Neural cell (in vitro differentiated cells): ENCODE measurements at regions not wholly inside any gene's neighbourhood (a gene's known extent, or its start where the extent isn't known, plus 50 kb on each side); places are given as distances from the start of the nearest gene placed in this dataset.

Experiments
- H2AFZ ChIP-seq: fragments of 200-600, 300-800 bp; sonication (generic), shearing (Covaris generic); 2 replicates; pipeline ENCODE4 v1.6.0; 2014; ENCODE audit warnings: low read depth, mild to moderate bottlenecking, antibody characterized with exemption, low read length, moderate library complexity
- H3F3A ChIP-seq: fragments of 200-600 bp; shearing (Covaris generic); 2 replicates; pipeline ENCODE4 v1.6.1; 2016; ENCODE audit warnings: mild to moderate bottlenecking, moderate library complexity, mixed read lengths, antibody characterized with exemption, low read length; ENCODE audit not compliant: insufficient read depth, poor library complexity, severe bottlenecking
- H3K27ac ChIP-seq: fragments of 200-600, 300-800 bp; sonication (generic), shearing (Covaris generic); 2 replicates; pipeline ENCODE4 v1.5.1; 2014; ENCODE audit warnings: mild to moderate bottlenecking, low read length, moderate library complexity
- H3K27me3 ChIP-seq: fragments of 300-800, 200-600 bp; sonication (generic), shearing (Covaris generic); 2 replicates; pipeline ENCODE4 v1.6.0; 2014; ENCODE audit warnings: mild to moderate bottlenecking, low read depth, low read length, moderate library complexity; ENCODE audit not compliant: insufficient read depth
- H3K36me3 ChIP-seq: fragments of 300-800, 200-600 bp; sonication (generic), shearing (Covaris generic); 2 replicates; pipeline ENCODE4 v1.5.1; 2014; ENCODE audit warnings: mild to moderate bottlenecking, antibody characterized with exemption, low read length, moderate library complexity; ENCODE audit not compliant: insufficient read depth
- H3K4me2 ChIP-seq: fragments of 300-800, 200-600 bp; sonication (generic), shearing (Covaris generic); 2 replicates; pipeline ENCODE4 v1.6.0; 2014; ENCODE audit warnings: mild to moderate bottlenecking, low read length
- H3K4me3 ChIP-seq: fragments of 300-800, 200-600 bp; sonication (generic), shearing (Covaris generic); 2 replicates; pipeline ENCODE4 v1.5.1; 2014; ENCODE audit warnings: mild to moderate bottlenecking, low read length, moderate library complexity
- H3K79me2 ChIP-seq: fragments of 200-600 bp; shearing (Covaris generic); replicated peaks from 2 replicates; pipeline ENCODE4 v1.6.0; 2014; ENCODE audit warnings: mild to moderate bottlenecking, low read length, moderate library complexity; ENCODE audit not compliant: insufficient read depth
- H3K9ac ChIP-seq: fragments of 300-800, 200-600 bp; sonication (generic), shearing (Covaris generic); 2 replicates; pipeline ENCODE4 v1.6.1; 2016; ENCODE audit warnings: mild to moderate bottlenecking, low read length, mixed read lengths
- H3K9me2 ChIP-seq: fragments of 200-600 bp; shearing (Covaris generic); 2 replicates; pipeline ENCODE4 v1.6.1; 2016; ENCODE audit warnings: mild to moderate bottlenecking, low read length, mixed read lengths; ENCODE audit not compliant: insufficient read depth
- H3K9me3 ChIP-seq: fragments of 200-600, 300-800 bp; sonication (generic), shearing (Covaris generic); 2 replicates; pipeline ENCODE4 v1.6.1; 2016; ENCODE audit warnings: mild to moderate bottlenecking, mixed run types, low read length, moderate library complexity, mixed read lengths
- H4K20me1 ChIP-seq: fragments of 200-600 bp; shearing (Covaris generic); 2 replicates; pipeline ENCODE4 v1.6.1; 2016; ENCODE audit warnings: mild to moderate bottlenecking, mixed run types; ENCODE audit not compliant: insufficient read depth
- CTCF ChIP-seq: fragments of 450-650 bp; IDR thresholded peaks from 2 replicates; pipeline ENCODE4 v1.5.1; 2014; ENCODE audit warnings: antibody characterized with exemption, mild to moderate bottlenecking, moderate library complexity; ENCODE audit not compliant: poor library complexity, severe bottlenecking
- EP300 ChIP-seq: fragments of 450-650 bp; conservative IDR thresholded peaks from 2 replicates; pipeline ENCODE4 v1.6.1; 2014; ENCODE audit warnings: antibody characterized with exemption, mild to moderate bottlenecking, moderate library complexity; ENCODE audit not compliant: poor library complexity, severe bottlenecking
- EZH2 ChIP-seq: fragments of 200-600, 300-800 bp; shearing (Covaris generic), sonication (generic); IDR thresholded peaks from 2 replicates; pipeline ENCODE4 v1.6.1; 2014; ENCODE audit warnings: antibody characterized with exemption, low read length, borderline replicate concordance, mild to moderate bottlenecking; ENCODE audit not compliant: insufficient read depth, poor library complexity, severe bottlenecking
- MXI1 ChIP-seq: fragments of 450-650 bp; conservative IDR thresholded peaks from 2 replicates; pipeline ENCODE4 v1.6.1; 2014; ENCODE audit warnings: antibody characterized with exemption, mild to moderate bottlenecking; ENCODE audit not compliant: poor library complexity, severe bottlenecking
- POLR2AphosphoS5 ChIP-seq: IDR thresholded peaks from 2 replicates; pipeline ENCODE4 v1.6.1; 2012
- RAD21 ChIP-seq: fragments of 450-650 bp; conservative IDR thresholded peaks from 2 replicates; pipeline ENCODE4 v1.6.1; 2014; ENCODE audit warnings: antibody characterized with exemption, mild to moderate bottlenecking, moderate library complexity
- REST ChIP-seq: IDR thresholded peaks from 2 replicates; pipeline ENCODE4 v1.6.1; 2012; ENCODE audit warnings: borderline replicate concordance
- SMC3 ChIP-seq: fragments of 450-650 bp; conservative IDR thresholded peaks from 2 replicates; pipeline ENCODE4 v1.6.1; 2014; ENCODE audit warnings: antibody characterized with exemption, mild to moderate bottlenecking, moderate library complexity; ENCODE audit not compliant: poor library complexity
- TAF1 ChIP-seq: IDR thresholded peaks from 2 replicates; pipeline ENCODE4 v1.6.1; 2012; ENCODE audit warnings: low read depth

- H3F3A ChIP-seq: no peaks in the 10 kb centered on the region
- no peak overlapping the region for H3K4me2 ChIP-seq
- no peaks in the 10 kb centered on the region for H3K79me2 ChIP-seq
- no peaks in the 10 kb centered on the region for H4K20me1 ChIP-seq
- H3K9me2 ChIP-seq: no peaks in the 10 kb centered on the region
- TF ChIP-seq SMC3 (no peak), EP300 (no peak), EZH2 (no peak), TAF1 (no peak), RAD21 (no peak), POLR2AphosphoS5 (no peak), REST (no peak), MXI1 (no peak), CTCF (no peak)
- no peak overlapping the region for H3K27ac ChIP-seq
- H3K27me3 ChIP-seq: no peaks in the 10 kb centered on the region
- H2AFZ ChIP-seq: no peak overlapping the region
- no peak overlapping the region for H3K4me3 ChIP-seq
- no peak overlapping the region for H3K9ac ChIP-seq
- H3K36me3 ChIP-seq: no peaks in the 10 kb centered on the region
- no peaks in the 10 kb centered on the region for H3K9me3 ChIP-seq
Observed at GRCh38 chr2:3025261-3025660, 352.4 kb downstream of the EIPR1 start.

- Histone ChIP-seq H3K36me3 (no peaks in the 10 kb centered on the region), H2AFZ (no peak overlapping the region), H3K4me2 (no peak overlapping the region), H3K79me2 (no peaks in the 10 kb centered on the region), H3K9me2 (no peaks in the 10 kb centered on the region), H3K27ac (no peak overlapping the region), H3K4me3 (no peak overlapping the region), H3K27me3 (no peaks in the 10 kb centered on the region), H3F3A (no peaks in the 10 kb centered on the region), H3K9ac (no peak overlapping the region), H3K9me3 (no peaks in the 10 kb centered on the region), H4K20me1 (no peaks in the 10 kb centered on the region)
- no peak for TF ChIP-seq EP300
- TF ChIP-seq RAD21: no peak
- TF ChIP-seq REST: no peak
- no peak for TF ChIP-seq CTCF
- TF ChIP-seq TAF1: no peak
Observed at GRCh38 chr2:3024401-3024935, 353.1 kb downstream of the EIPR1 start.
